GM12878 (cell line): ENCODE measurements at regions not wholly inside any gene's neighbourhood (a gene's known extent, or its start where the extent isn't known, plus 50 kb on each side); places are given as distances from the start of the nearest gene placed in this dataset.

Source experiments
- ATAC-seq: fragments of 200-7000 bp; cut with Tn5 transposase; 3 replicates; pipeline ENCODE4 v1.9.1; 2020; ENCODE audit warnings: mild to moderate bottlenecking, moderate library complexity
- BruUV-seq: library from RNA; stranded (reverse); fragments of 400-500 nt; replicated peaks from 2 replicates; lab custom pipeline; 2021; lab: Mats Ljungman, UMichigan
- CTCF ChIA-PET: fragments of 300-600 bp; sonication (Branson Sonifier 250); formaldehyde crosslinking; extraction: SDS; loops from one replicate; lab custom pipeline; 2021; ENCODE audit warnings: inconsistent platforms; lab: Yijun Ruan, JAX
- POLR2A ChIA-PET: fragments of 350-600 bp; formaldehyde crosslinking; extraction: SDS; loops from one replicate; lab custom pipeline; 2021; ENCODE audit warnings: inconsistent platforms; lab: Charles Lee
- RAD21 ChIA-PET: fragments of 300-600 bp; sonication (Branson Sonifier 250); formaldehyde crosslinking; loops from one replicate; lab custom pipeline; 2023; ENCODE audit warnings: antibody characterized with exemption; ENCODE audit not compliant: unreplicated experiment; lab: Charles Lee
- SMC1A ChIA-PET: fragments of 300-600 bp; sonication (Branson Sonifier 250); formaldehyde crosslinking; loops from one replicate; lab custom pipeline; 2023; ENCODE audit not compliant: unreplicated experiment, uncharacterized antibody; lab: Charles Lee
- DNase-seq: peaks from one replicate; pipeline ENCODE4 v3.0.0-alpha.2; 2011; ENCODE audit warnings: low read depth, low spot score
- FAIRE-seq: peaks from 3 replicates; lab custom pipeline; 2011; peaks lifted over from hg19 to GRCh38; lab: Jason Lieb, UNC
- H2AFZ ChIP-seq: 2 replicates; pipeline ENCODE4 v1.6.0; 2011; ENCODE audit warnings: low read depth, low read length, control low read depth; ENCODE audit not compliant: control insufficient read depth
- H3K27ac ChIP-seq: 2 replicates; pipeline ENCODE4 v1.5.1; 2011; ENCODE audit warnings: control low read depth; ENCODE audit not compliant: control insufficient read depth, insufficient read depth
- H3K27me3 ChIP-seq, 2 experiments: replicated peaks in 1 of 2; 2 replicates each; pipeline versions ENCODE4 v1.6.0 to v1.6.1; 2011; ENCODE audit warnings: low read length in 1 of 2; ENCODE audit not compliant: control insufficient read depth in 2 of 2, insufficient read depth in 2 of 2
- H3K36me3 ChIP-seq, 2 experiments: 2 replicates each; pipeline ENCODE4 v1.5.1; 2011; ENCODE audit warnings: low read length in 1 of 2; ENCODE audit not compliant: control insufficient read depth in 2 of 2, insufficient read depth in 2 of 2
- H3K4me1 ChIP-seq: 2 replicates; pipeline ENCODE4 v1.6.1; 2011; ENCODE audit warnings: mild to moderate bottlenecking, low read length, moderate library complexity, mixed read lengths; ENCODE audit not compliant: control insufficient read depth, insufficient read depth
- H3K4me2 ChIP-seq: 2 replicates; pipeline ENCODE4 v1.6.0; 2011; ENCODE audit warnings: control low read depth; ENCODE audit not compliant: control insufficient read depth, insufficient read depth
- H3K4me3 ChIP-seq: fragments of 200-600 bp; sonication (generic); 2 replicates; pipeline ENCODE4 v1.5.1; 2016
- H3K79me2 ChIP-seq: 2 replicates; pipeline ENCODE4 v1.6.0; 2011; ENCODE audit warnings: low read length; ENCODE audit not compliant: control insufficient read depth, insufficient read depth
- H3K9ac ChIP-seq: 2 replicates; pipeline ENCODE4 v1.8.0; 2011; ENCODE audit warnings: low read length, control low read depth, mixed read lengths; ENCODE audit not compliant: control insufficient read depth, insufficient read depth
- H3K9me3 ChIP-seq: replicated peaks from 3 replicates; pipeline ENCODE4 v1.5.1; 2011; ENCODE audit warnings: mild to moderate bottlenecking, low read length; ENCODE audit not compliant: control insufficient read depth, insufficient read depth
- H4K20me1 ChIP-seq: 2 replicates; pipeline ENCODE4 v1.6.0; 2011; ENCODE audit not compliant: control insufficient read depth, insufficient read depth
- CBX5 ChIP-seq: sonication (generic); IDR thresholded peaks from 2 replicates; pipeline ENCODE4 v1.6.1; 2016; ENCODE audit warnings: low read depth, moderate library complexity, mild to moderate bottlenecking, inconsistent platforms
- CHD4 ChIP-seq: fragments of 200-600 bp; sonication (generic); IDR thresholded peaks from 2 replicates; pipeline ENCODE4 v1.6.1; 2016; ENCODE audit warnings: mild to moderate bottlenecking
- CREM ChIP-seq: IDR thresholded peaks from 2 replicates; pipeline ENCODE4 v1.6.1; 2014; ENCODE audit warnings: antibody characterized with exemption, low read depth
- NKRF ChIP-seq: fragments of 450-650 bp; conservative IDR thresholded peaks from 2 replicates; pipeline ENCODE4 v1.6.1; 2017; ENCODE audit warnings: mild to moderate bottlenecking, moderate library complexity
- NR2C2 ChIP-seq: IDR thresholded peaks from 2 replicates; pipeline ENCODE4 v1.6.1; 2011; ENCODE audit warnings: borderline replicate concordance, low read depth; ENCODE audit not compliant: control insufficient read depth, insufficient read length
- SKIL ChIP-seq: fragments of 450-650 bp; IDR thresholded peaks from 2 replicates; pipeline ENCODE4 v1.6.1; 2017; ENCODE audit warnings: mild to moderate bottlenecking, low read depth, inconsistent platforms; ENCODE audit not compliant: poor library complexity, severe bottlenecking
- SPI1 ChIP-seq: IDR thresholded peaks from 2 replicates; pipeline ENCODE4 v1.6.1; 2011; ENCODE audit warnings: low read depth, mild to moderate bottlenecking, low read length, moderate library complexity, borderline replicate concordance; ENCODE audit not compliant: insufficient read depth
- TAF1 ChIP-seq: IDR thresholded peaks from 2 replicates; pipeline ENCODE4 v1.6.1; 2011; ENCODE audit warnings: mild to moderate bottlenecking, low read depth, low read length, borderline replicate concordance
- USF1 ChIP-seq: IDR thresholded peaks from 2 replicates; pipeline ENCODE4 v1.6.1; 2011; ENCODE audit warnings: borderline replicate concordance, low read depth, mild to moderate bottlenecking, moderate library complexity, mixed read lengths, low read length; ENCODE audit not compliant: insufficient read depth; ENCODE audit errors: extremely low read length
- YBX1 ChIP-seq: fragments of 450-650 bp; IDR thresholded peaks from 2 replicates; pipeline ENCODE4 v1.6.1; 2016; ENCODE audit warnings: antibody characterized with exemption
- ZNF384 ChIP-seq: IDR thresholded peaks from 2 replicates; pipeline ENCODE4 v1.6.1; 2012; ENCODE audit warnings: low read depth, mild to moderate bottlenecking, low read length, improper control_type of control experiment, borderline replicate concordance
- WGBS: methylation state at CpG from one replicate; pipeline ENCODE4 v1.1.6; 2016; ENCODE audit warnings: low lambda C conversion rate; ENCODE audit not compliant: insufficient replicate concordance, insufficient coverage; ENCODE audit errors: missing lambda C conversion rate; 5-methylcytosine and 5-hydroxymethylcytosine counted together
- in situ Hi-C: fragments of 300-500 bp; cut with MboI; formaldehyde crosslinking; loops from 9 replicates; pipeline ENCODE4 v1.14.3; 2018; ENCODE audit warnings: mixed read lengths
- intact Hi-C: fragments of 100-400 bp; cut with micrococcal nuclease; formaldehyde crosslinking; loops from one replicate; pipeline ENCODE4 v1.14.2; 2022; ENCODE audit not compliant: unreplicated experiment
- TF ChIP-seq, protein P1 (sequence below): IDR thresholded peaks from 2 replicates; pipeline ENCODE4 v1.6.1; 2011; ENCODE audit warnings: low read depth, low read length, improper control_type of control experiment, borderline replicate concordance
- TF ChIP-seq, protein P2 (sequence below): fragments of 150-350 bp; IDR thresholded peaks from 2 replicates; pipeline ENCODE4 v1.6.1; 2016; ENCODE audit warnings: low read depth, low read length

DNA sequence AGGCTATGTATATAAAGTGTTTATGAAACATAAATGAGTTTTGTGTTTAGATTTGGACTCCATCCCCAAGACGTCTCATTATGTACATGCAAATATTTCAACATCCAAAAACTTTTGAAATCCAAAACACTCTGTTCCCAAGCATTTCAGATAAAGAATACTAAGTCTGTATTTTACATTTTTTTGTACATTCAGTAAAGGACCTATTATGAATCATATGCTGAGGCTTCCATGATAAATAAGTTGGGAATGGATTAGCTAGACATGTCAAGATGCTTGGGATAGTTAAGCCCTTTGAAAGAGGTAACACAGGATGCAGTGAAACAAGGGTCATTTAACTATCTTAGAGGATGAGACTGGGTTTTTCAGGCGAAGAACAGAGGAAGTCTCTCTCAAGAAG lies 262.9 kb downstream of the SNX13 start (continued):
- TF ChIP-seq TAF1 (no peak), NKRF (no peak)

- H3K36me3 ChIP-seq, result no peaks in the 10 kb centered on the region
- no peaks in the 10 kb centered on the region for H3K9me3 ChIP-seq
- no peak overlapping the region for H3K4me3 ChIP-seq
- no peak overlapping the region for H3K9ac ChIP-seq
- ChIA-PET POLR2A (no interaction called here), SMC1A (interaction anchor here (1.7 to 3.8 kb wide), 2 partner anchors 9 to 268 kb away, joined by 4 to 19 read pairs; no protein-coding TSS in a partner anchor), RAD21 (interaction anchor here (2.1 kb wide), 1 partner anchor 376 kb away, joined by 6 read pairs; no protein-coding TSS in a partner anchor), CTCF (interaction anchor here (1.0 kb wide), 1 partner anchor 16 kb away, joined by 3 read pairs; no protein-coding TSS in a partner anchor)
- no peaks in the 10 kb centered on the region for H4K20me1 ChIP-seq
- H2AFZ ChIP-seq, result no peak overlapping the region
- no peak overlapping the region for H3K4me2 ChIP-seq
- intact Hi-C loops, result no loop called here
- no TSS peak for BruUV-seq
- in situ Hi-C loops, result loop anchor here (25.0 kb wide), 2 partner anchors 658 to 1983 kb away; no protein-coding TSS in a partner anchor
- no peak overlapping the region for H3K27ac ChIP-seq
- no peak for FAIRE-seq
- DNase-seq, result no peak
- H3K79me2 ChIP-seq, result no peaks in the 10 kb centered on the region
- H3K4me1 ChIP-seq, result no peaks in the 10 kb centered on the region
- H3K27me3 ChIP-seq, result peaks cover 2 to 4% of the 10 kb centered on the region in 2 experiments; a peak in 1 of 4 replicates
- no peak for ATAC-seq
- 68% methylated on average over 2 of the region's 2 CpGs for WGBS
- no peak for TF ChIP-seq SKIL
- TF ChIP-seq CHD4, result no peak
- TF ChIP-seq ZNF384, result no peak
- TF ChIP-seq CREM, result no peak
- no peak for TF ChIP-seq USF1
- no peak for TF ChIP-seq SPI1
- TF ChIP-seq CBX5, result no peak
- TF ChIP-seq, protein P1, sequence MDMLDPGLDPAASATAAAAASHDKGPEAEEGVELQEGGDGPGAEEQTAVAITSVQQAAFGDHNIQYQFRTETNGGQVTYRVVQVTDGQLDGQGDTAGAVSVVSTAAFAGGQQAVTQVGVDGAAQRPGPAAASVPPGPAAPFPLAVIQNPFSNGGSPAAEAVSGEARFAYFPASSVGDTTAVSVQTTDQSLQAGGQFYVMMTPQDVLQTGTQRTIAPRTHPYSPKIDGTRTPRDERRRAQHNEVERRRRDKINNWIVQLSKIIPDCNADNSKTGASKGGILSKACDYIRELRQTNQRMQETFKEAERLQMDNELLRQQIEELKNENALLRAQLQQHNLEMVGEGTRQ, result no peak
- TF ChIP-seq NR2C2, result no peak
- TF ChIP-seq, protein P2, sequence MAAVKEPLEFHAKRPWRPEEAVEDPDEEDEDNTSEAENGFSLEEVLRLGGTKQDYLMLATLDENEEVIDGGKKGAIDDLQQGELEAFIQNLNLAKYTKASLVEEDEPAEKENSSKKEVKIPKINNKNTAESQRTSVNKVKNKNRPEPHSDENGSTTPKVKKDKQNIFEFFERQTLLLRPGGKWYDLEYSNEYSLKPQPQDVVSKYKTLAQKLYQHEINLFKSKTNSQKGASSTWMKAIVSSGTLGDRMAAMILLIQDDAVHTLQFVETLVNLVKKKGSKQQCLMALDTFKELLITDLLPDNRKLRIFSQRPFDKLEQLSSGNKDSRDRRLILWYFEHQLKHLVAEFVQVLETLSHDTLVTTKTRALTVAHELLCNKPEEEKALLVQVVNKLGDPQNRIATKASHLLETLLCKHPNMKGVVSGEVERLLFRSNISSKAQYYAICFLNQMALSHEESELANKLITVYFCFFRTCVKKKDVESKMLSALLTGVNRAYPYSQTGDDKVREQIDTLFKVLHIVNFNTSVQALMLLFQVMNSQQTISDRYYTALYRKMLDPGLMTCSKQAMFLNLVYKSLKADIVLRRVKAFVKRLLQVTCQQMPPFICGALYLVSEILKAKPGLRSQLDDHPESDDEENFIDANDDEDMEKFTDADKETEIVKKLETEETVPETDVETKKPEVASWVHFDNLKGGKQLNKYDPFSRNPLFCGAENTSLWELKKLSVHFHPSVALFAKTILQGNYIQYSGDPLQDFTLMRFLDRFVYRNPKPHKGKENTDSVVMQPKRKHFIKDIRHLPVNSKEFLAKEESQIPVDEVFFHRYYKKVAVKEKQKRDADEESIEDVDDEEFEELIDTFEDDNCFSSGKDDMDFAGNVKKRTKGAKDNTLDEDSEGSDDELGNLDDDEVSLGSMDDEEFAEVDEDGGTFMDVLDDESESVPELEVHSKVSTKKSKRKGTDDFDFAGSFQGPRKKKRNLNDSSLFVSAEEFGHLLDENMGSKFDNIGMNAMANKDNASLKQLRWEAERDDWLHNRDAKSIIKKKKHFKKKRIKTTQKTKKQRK, result no peak
- TF ChIP-seq YBX1, result no peak
These were observed 261.4 kb downstream of the SNX13 start for GRCh38 chr7:17678896-17679295.
